B cell (primary cell): ENCODE measurements at regions not wholly inside any gene's neighbourhood (a gene's known extent, or its start where the extent isn't known, plus 50 kb on each side); places are given as distances from the start of the nearest gene placed in this dataset.
"Not testable (repeated sequence)": the region's sequence is repeated elsewhere in the genome, so short reads cannot be mapped to it uniquely, and the experiment has no call there.

ENCODE experiments used
- ATAC-seq: fragments of 200-7000 bp; cut with Tn5 transposase; one replicate; pipeline ENCODE4 v1.10.0; 2021; ENCODE audit warnings: low read depth, mild to moderate bottlenecking, moderate number of reproducible peaks, moderate library complexity
- CTCF ChIA-PET: fragments of 350-600 bp; sonication (Branson Sonifier 250); formaldehyde crosslinking; loops from one replicate; lab custom pipeline; 2021; ENCODE audit warnings: antibody characterized with exemption, inconsistent platforms; lab: Charles Lee
- POLR2A ChIA-PET: fragments of 350-600 bp; sonication (Branson Sonifier 250); formaldehyde crosslinking; loops from one replicate; lab custom pipeline; 2021; ENCODE audit warnings: antibody characterized with exemption; lab: Charles Lee
- DNase-seq: peaks from one replicate; pipeline ENCODE4 v3.0.0; 2013
- H2AFZ ChIP-seq: 2 replicates; pipeline ENCODE4 v1.6.1; 2012; ENCODE audit warnings: mild to moderate bottlenecking, low read depth, low read length; ENCODE audit not compliant: insufficient read depth, poor library complexity, severe bottlenecking
- H3K27ac ChIP-seq, 2 donors: 1 replicate in 1 of 2; 2 replicates in 1 of 2; pipeline ENCODE4 v1.5.1; 2012 to 2013; ENCODE audit warnings: low read length in 2 of 2, mild to moderate bottlenecking in 2 of 2, moderate library complexity in 1 of 2
- H3K27me3 ChIP-seq, 4 experiments: fragments of 200-600 bp in 1 of 4; sonication (generic) in 1 of 4; replicated peaks in 1 of 4; 1 replicate in 2 of 4; 2 replicates in 2 of 4; pipeline versions ENCODE4 v1.6.1 to v1.7.0; 2013 to 2016; ENCODE audit warnings: low read length in 3 of 4, mild to moderate bottlenecking in 2 of 4, mixed read lengths in 1 of 4, moderate library complexity in 1 of 4; ENCODE audit not compliant: insufficient read depth in 4 of 4, control insufficient read depth in 3 of 4; ENCODE audit errors: control extremely low read depth in 1 of 4
- H3K36me3 ChIP-seq, 2 experiments: replicated peaks in 1 of 2; 1 replicate in 1 of 2; 2 replicates in 1 of 2; pipeline versions ENCODE4 v1.6.1 to v1.7.1; 2013; ENCODE audit warnings: low read length in 1 of 2; ENCODE audit not compliant: insufficient read depth in 2 of 2, control insufficient read depth in 1 of 2; ENCODE audit errors: control extremely low read depth in 1 of 2, extremely low read depth in 1 of 2
- H3K4me1 ChIP-seq, 2 donors: fragments of 200-600 bp in 1 of 2; sonication (generic) in 1 of 2; 1 replicate in 1 of 2; 2 replicates in 1 of 2; pipeline versions ENCODE4 v1.5.1 to v1.6.1; 2013 to 2017; ENCODE audit warnings: low read length in 2 of 2; ENCODE audit not compliant: control insufficient read depth in 2 of 2, insufficient read depth in 2 of 2
- H3K4me2 ChIP-seq: replicated peaks from 2 replicates; pipeline ENCODE3; 2012; ENCODE audit warnings: mild to moderate bottlenecking, low read depth, low read length; ENCODE audit not compliant: poor library complexity, severe bottlenecking
- H3K4me3 ChIP-seq, 5 experiments: fragments of 200-600 bp in 1 of 5; sonication (generic) in 1 of 5; 1 replicate in 3 of 5; 2 replicates in 2 of 5; pipeline versions ENCODE4 v1.5.1 to v1.7.0; 2011 to 2016; ENCODE audit warnings: low read length in 4 of 5, mild to moderate bottlenecking in 4 of 5, low read depth in 2 of 5, control low read depth in 1 of 5, moderate library complexity in 1 of 5; ENCODE audit not compliant: insufficient read depth in 1 of 5; ENCODE audit errors: control extremely low read depth in 1 of 5, extremely low read depth in 1 of 5
- H3K79me2 ChIP-seq: fragments of 200-600 bp; sonication (generic); one replicate; pipeline ENCODE4 v1.6.0; 2016; ENCODE audit warnings: low read length; ENCODE audit not compliant: control insufficient read depth, insufficient read depth
- H3K9ac ChIP-seq: fragments of 200-600 bp; sonication (generic); 2 replicates; pipeline ENCODE4 v1.6.1; 2017; ENCODE audit warnings: mild to moderate bottlenecking, low read length, moderate library complexity
- H3K9me3 ChIP-seq, 3 donors: one replicate each; pipeline versions ENCODE4 v1.6.1 to v1.7.1; 2013; ENCODE audit warnings: low read length in 2 of 3; ENCODE audit not compliant: control insufficient read depth in 2 of 3, insufficient read depth in 1 of 3; ENCODE audit errors: control extremely low read depth in 1 of 3
- H4K20me1 ChIP-seq: 2 replicates; pipeline ENCODE4 v1.6.0; 2012; ENCODE audit warnings: mild to moderate bottlenecking, low read length; ENCODE audit not compliant: insufficient read depth, control insufficient read depth, poor library complexity, severe bottlenecking
- H3K27ac Mint-ChIP-seq: one replicate; pipeline ENCODE4 v1.8.0; 2021; ENCODE audit warnings: mixed read lengths
- H3K27me3 Mint-ChIP-seq: one replicate; pipeline ENCODE4 v1.8.0; 2021; ENCODE audit warnings: mixed read lengths
- H3K4me1 Mint-ChIP-seq: one replicate; pipeline ENCODE4 v1.8.0; 2021; ENCODE audit warnings: mixed read lengths
- H3K4me3 Mint-ChIP-seq: one replicate; pipeline ENCODE4 v1.8.0; 2021; ENCODE audit warnings: mixed read lengths
- H3K9me3 Mint-ChIP-seq: one replicate; pipeline ENCODE4 v1.8.0; 2022; ENCODE audit warnings: mixed read lengths; ENCODE audit not compliant: insufficient read depth
- CTCF ChIP-seq: fragments of 200-600 bp; IDR thresholded peaks from one replicate; pipeline ENCODE4 v1.8.0; 2022; ENCODE audit warnings: antibody characterized with exemption, mild to moderate bottlenecking
- EZH2 ChIP-seq: IDR thresholded peaks from 2 replicates; pipeline ENCODE4 v1.6.1; 2012; ENCODE audit warnings: borderline replicate concordance, low read depth, mild to moderate bottlenecking, moderate library complexity, low read length; ENCODE audit not compliant: insufficient read depth, poor library complexity, severe bottlenecking
- WGBS: methylation state at CpG from one replicate; pipeline ENCODE4 v1.1.5; 2013; ENCODE audit warnings: missing lambda C conversion rate; ENCODE audit not compliant: insufficient coverage; 5-methylcytosine and 5-hydroxymethylcytosine counted together
- intact Hi-C: fragments of 100-400 bp; cut with micrococcal nuclease; formaldehyde crosslinking; loops from one replicate; pipeline ENCODE4 v1.10.0; 2022

DNA sequence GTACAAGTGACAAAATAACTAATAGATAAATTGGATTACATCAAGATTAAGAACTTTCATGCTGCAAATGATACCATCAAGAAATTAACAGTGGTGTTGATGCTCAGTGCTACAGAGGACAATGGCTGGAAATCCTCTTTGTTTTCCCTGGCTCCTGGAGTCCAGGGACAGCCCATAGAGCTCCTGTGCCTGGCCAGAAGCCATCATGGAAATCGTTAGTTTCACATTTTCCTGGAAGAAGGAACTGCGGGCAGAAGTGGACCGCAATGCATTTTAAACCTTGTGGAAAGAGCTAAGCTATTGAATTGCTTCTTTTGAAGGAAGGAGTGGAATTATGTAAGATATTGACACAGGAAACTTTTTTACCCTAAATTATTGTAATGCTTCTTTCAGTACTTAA is 276.0 kb downstream of the GJA1 start:
- no peak overlapping the region for H3K9ac ChIP-seq
- CTCF ChIA-PET, result no interaction called here
- Mint-ChIP-seq H3K4me3 (no peak overlapping the region), H3K27ac (no peak overlapping the region), H3K4me1 (no peaks in the 10 kb centered on the region), H3K9me3 (peaks cover 2% of the 10 kb centered on the region), H3K27me3 (no peaks in the 10 kb centered on the region)
- H3K27ac ChIP-seq, result no peak overlapping the region
- H3K79me2 ChIP-seq, result no peaks in the 10 kb centered on the region
- WGBS, result 81% methylated on average over 2 of the region's 3 CpGs
- intact Hi-C loops, result no loop called here
- no peaks in the 10 kb centered on the region for H3K27me3 ChIP-seq
- H3K4me1 ChIP-seq, result no peaks in the 10 kb centered on the region
- no peak for ATAC-seq
- H3K36me3 ChIP-seq, result no peaks in the 10 kb centered on the region
- peaks cover 0 to 3% (median 0%) of the 10 kb centered on the region in 3 donors for H3K9me3 ChIP-seq
- no peak overlapping the region for H2AFZ ChIP-seq
- POLR2A ChIA-PET, result no interaction called here
- H3K4me2 ChIP-seq, result no peak overlapping the region
- no peaks in the 10 kb centered on the region for H4K20me1 ChIP-seq
- TF ChIP-seq EZH2 (no peak), CTCF (no peak)
- no peak for DNase-seq
- H3K4me3 ChIP-seq, result no peak overlapping the region

GRCh38 chr6:121717686-121718085 is 282.2 kb downstream of the GJA1 start:
- Histone ChIP-seq H3K9me3 (no peaks in the 10 kb centered on the region), H3K27ac (no peak overlapping the region), H2AFZ (no peak overlapping the region), H3K9ac (no peak overlapping the region), H3K4me2 (no peak overlapping the region), H3K27me3 (no peaks in the 10 kb centered on the region), H3K4me1 (no peaks in the 10 kb centered on the region), H3K4me3 (no peak overlapping the region), H3K79me2 (no peaks in the 10 kb centered on the region), H4K20me1 (no peaks in the 10 kb centered on the region), H3K36me3 (no peaks in the 10 kb centered on the region)
- ChIA-PET CTCF (no interaction called here), POLR2A (no interaction called here)
- 80% methylated on average over 1 of the region's 4 CpGs for WGBS
- H3K9me3 Mint-ChIP-seq, result peaks cover 2% of the 10 kb centered on the region
- no peaks in the 10 kb centered on the region for H3K4me1 Mint-ChIP-seq
- H3K27ac Mint-ChIP-seq, result no peak overlapping the region
- ATAC-seq (no peak), DNase-seq (no peak)
- TF ChIP-seq EZH2, result no peak
- TF ChIP-seq CTCF, result no peak
- no peaks in the 10 kb centered on the region for H3K27me3 Mint-ChIP-seq
- intact Hi-C loops, result no loop called here
- no peak overlapping the region for H3K4me3 Mint-ChIP-seq

GRCh38 chr6:121720867-121721266 is 285.4 kb downstream of the GJA1 start:
- H3K9ac ChIP-seq, H3K4me2 ChIP-seq, H3K9me3 Mint-ChIP-seq, POLR2A ChIA-PET, H3K4me3 Mint-ChIP-seq, H3K79me2 ChIP-seq, H3K27me3 Mint-ChIP-seq, H2AFZ ChIP-seq, H3K27ac ChIP-seq, H3K36me3 ChIP-seq, ATAC-seq, H3K27me3 ChIP-seq, H3K4me3 ChIP-seq, H4K20me1 ChIP-seq, H3K9me3 ChIP-seq, intact Hi-C loops, H3K27ac Mint-ChIP-seq, H3K4me1 Mint-ChIP-seq, DNase-seq, H3K4me1 ChIP-seq: not testable (repeated sequence)
- 60% methylated on average over 1 of the region's 1 CpG for WGBS
- CTCF ChIA-PET, result interaction anchor here (0.6 kb wide), 1 partner anchor 178 kb away, joined by 3 read pairs; no protein-coding TSS in a partner anchor
